PFSK-1 (cell line): ENCODE measurements at regions not wholly inside any gene's neighbourhood (a gene's known extent, or its start where the extent isn't known, plus 50 kb on each side); places are given as distances from the start of the nearest gene placed in this dataset.

Source experiments
- POLR2AphosphoS5 ChIP-seq: IDR thresholded peaks from 2 replicates; pipeline ENCODE4 v1.6.1; 2012; ENCODE audit warnings: low read depth, mild to moderate bottlenecking, control low read depth, low read length, moderate library complexity
- TAF1 ChIP-seq: IDR thresholded peaks from 2 replicates; pipeline ENCODE4 v1.6.1; 2012; ENCODE audit warnings: low read length, control low read depth, borderline replicate concordance; ENCODE audit not compliant: insufficient read depth
- TF ChIP-seq, protein P1 (sequence below), 2 experiments: IDR thresholded peaks; 2 replicates each; pipeline versions ENCODE4 v1.6.1 to v1.8.0; 2011 to 2012; ENCODE audit warnings: low read depth in 2 of 2, low read length in 2 of 2, control low read depth in 1 of 2, inconsistent platforms in 1 of 2, mild to moderate bottlenecking in 1 of 2, moderate library complexity in 1 of 2; ENCODE audit not compliant: insufficient read depth in 1 of 2

DNA sequence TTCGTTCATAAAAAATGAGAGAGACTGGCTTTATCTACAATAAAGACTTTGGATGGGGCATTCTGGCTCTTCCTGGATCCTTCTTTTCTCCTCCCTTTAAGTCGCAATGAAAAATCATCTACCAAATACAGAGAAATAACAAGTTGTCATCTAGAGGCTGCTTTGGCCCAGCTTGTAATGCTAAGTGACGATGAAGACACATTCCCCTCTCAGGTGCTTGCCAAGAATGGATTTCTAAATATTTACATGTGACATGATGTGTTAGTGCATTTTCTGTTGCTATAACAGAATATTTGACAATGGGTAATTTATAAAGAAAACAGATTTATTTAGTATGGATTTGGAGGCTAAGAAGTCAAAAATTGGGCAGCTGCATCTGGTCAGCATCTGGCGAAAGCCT, 308.6 kb upstream of the NPVF start:
- TF ChIP-seq POLR2AphosphoS5 (no peak), TAF1 (no peak)
- TF ChIP-seq, protein P1, sequence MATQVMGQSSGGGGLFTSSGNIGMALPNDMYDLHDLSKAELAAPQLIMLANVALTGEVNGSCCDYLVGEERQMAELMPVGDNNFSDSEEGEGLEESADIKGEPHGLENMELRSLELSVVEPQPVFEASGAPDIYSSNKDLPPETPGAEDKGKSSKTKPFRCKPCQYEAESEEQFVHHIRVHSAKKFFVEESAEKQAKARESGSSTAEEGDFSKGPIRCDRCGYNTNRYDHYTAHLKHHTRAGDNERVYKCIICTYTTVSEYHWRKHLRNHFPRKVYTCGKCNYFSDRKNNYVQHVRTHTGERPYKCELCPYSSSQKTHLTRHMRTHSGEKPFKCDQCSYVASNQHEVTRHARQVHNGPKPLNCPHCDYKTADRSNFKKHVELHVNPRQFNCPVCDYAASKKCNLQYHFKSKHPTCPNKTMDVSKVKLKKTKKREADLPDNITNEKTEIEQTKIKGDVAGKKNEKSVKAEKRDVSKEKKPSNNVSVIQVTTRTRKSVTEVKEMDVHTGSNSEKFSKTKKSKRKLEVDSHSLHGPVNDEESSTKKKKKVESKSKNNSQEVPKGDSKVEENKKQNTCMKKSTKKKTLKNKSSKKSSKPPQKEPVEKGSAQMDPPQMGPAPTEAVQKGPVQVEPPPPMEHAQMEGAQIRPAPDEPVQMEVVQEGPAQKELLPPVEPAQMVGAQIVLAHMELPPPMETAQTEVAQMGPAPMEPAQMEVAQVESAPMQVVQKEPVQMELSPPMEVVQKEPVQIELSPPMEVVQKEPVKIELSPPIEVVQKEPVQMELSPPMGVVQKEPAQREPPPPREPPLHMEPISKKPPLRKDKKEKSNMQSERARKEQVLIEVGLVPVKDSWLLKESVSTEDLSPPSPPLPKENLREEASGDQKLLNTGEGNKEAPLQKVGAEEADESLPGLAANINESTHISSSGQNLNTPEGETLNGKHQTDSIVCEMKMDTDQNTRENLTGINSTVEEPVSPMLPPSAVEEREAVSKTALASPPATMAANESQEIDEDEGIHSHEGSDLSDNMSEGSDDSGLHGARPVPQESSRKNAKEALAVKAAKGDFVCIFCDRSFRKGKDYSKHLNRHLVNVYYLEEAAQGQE (IDR thresholded peaks at IDR 0.05; ENCODE audit: insufficient read depth in 1 of 2, low read depth in 2 of 2, low read length in 2 of 2), result no peak
